HG03342 (cell line): ENCODE measurements at regions not wholly inside any gene's neighbourhood (a gene's known extent, or its start where the extent isn't known, plus 50 kb on each side); places are given as distances from the start of the nearest gene placed in this dataset.

Experiments
- ATAC-seq: cut with Tn5 transposase; IDR thresholded peaks from one replicate; pipeline ENCODE4 v1.9.1; 2021; ENCODE audit warnings: mild to moderate bottlenecking, moderate library complexity; ENCODE audit not compliant: unreplicated experiment

- no peak for ATAC-seq
Observed at GRCh38 chr5:110064603-110065268, 375.0 kb downstream of the MAN2A1 start.

GRCh38 chr5:110070836-110071235 is 381.1 kb downstream of the MAN2A1 start:
- ATAC-seq, result no peak

GRCh38 chr5:110072651-110073050 is 382.9 kb downstream of the MAN2A1 start:
- ATAC-seq, result no peak

- no peak for ATAC-seq
Observed at GRCh38 chr5:110073534-110073933, 383.8 kb downstream of the MAN2A1 start.

GRCh38 chr5:110075656-110076055 is 385.9 kb downstream of the MAN2A1 start:
- no peak for ATAC-seq

GRCh38 chr5:110077147-110077546 is 387.4 kb downstream of the MAN2A1 start:
- ATAC-seq, result no peak

- no peak for ATAC-seq
Observed at GRCh38 chr5:110082194-110082593, 392.5 kb downstream of the MAN2A1 start.

- no peak for ATAC-seq
Observed at GRCh38 chr5:110082863-110083262, 393.1 kb downstream of the MAN2A1 start.

- no peak for ATAC-seq
Observed at GRCh38 chr5:110085826-110086225, 396.1 kb downstream of the MAN2A1 start.

GRCh38 chr5:110086658-110087388 is 397.1 kb downstream of the MAN2A1 start:
- no peak for ATAC-seq

GRCh38 chr5:110087829-110088228 is 398.1 kb downstream of the MAN2A1 start:
- ATAC-seq, result no peak

- no peak for ATAC-seq
Observed at GRCh38 chr5:110088676-110089436, 399.1 kb downstream of the MAN2A1 start.

GRCh38 chr5:110092955-110093785 is 403.4 kb downstream of the MAN2A1 start:
- no peak for ATAC-seq

GRCh38 chr5:110094109-110094508 is 404.4 kb downstream of the MAN2A1 start:
- ATAC-seq, result no peak

GRCh38 chr5:110094548-110094947 is 404.8 kb downstream of the MAN2A1 start:
- ATAC-seq, result no peak

GRCh38 chr5:110096419-110096818 is 406.7 kb downstream of the MAN2A1 start:
- no peak for ATAC-seq

- ATAC-seq, result no peak
Observed at GRCh38 chr5:110099572-110099971, 409.8 kb downstream of the MAN2A1 start.

GRCh38 chr5:110103081-110103480 is 413.4 kb downstream of the MAN2A1 start:
- ATAC-seq, result no peak

GRCh38 chr5:110104060-110104725 is 414.5 kb downstream of the MAN2A1 start:
- ATAC-seq, result no peak
